Hepatocyte (in vitro differentiated cells): ENCODE measurements at regions not wholly inside any gene's neighbourhood (a gene's known extent, or its start where the extent isn't known, plus 50 kb on each side); places are given as distances from the start of the nearest gene placed in this dataset.
"Not testable (repeated sequence)": the region's sequence is repeated elsewhere in the genome, so short reads cannot be mapped to it uniquely, and the experiment has no call there.

ENCODE experiments used
- DNase-seq: peaks from one replicate; pipeline ENCODE4 v3.0.0-alpha.2; 2016; ENCODE audit warnings: low spot score
- H2AFZ ChIP-seq: fragments of 200-600 bp; sonication (generic); 2 replicates; pipeline ENCODE4 v1.6.0; 2016; ENCODE audit warnings: antibody characterized with exemption, mild to moderate bottlenecking
- H3K27ac ChIP-seq: fragments of 200-600 bp; sonication (generic); 2 replicates; pipeline ENCODE4 v1.5.1; 2016; ENCODE audit warnings: mild to moderate bottlenecking
- H3K27me3 ChIP-seq: fragments of 200-600 bp; sonication (generic); 2 replicates; pipeline ENCODE4 v1.6.1; 2016
- H3K36me3 ChIP-seq: fragments of 200-600 bp; sonication (generic); replicated peaks from 2 replicates; pipeline ENCODE4 v1.5.1; 2016; ENCODE audit warnings: low read depth; ENCODE audit not compliant: insufficient read depth
- H3K4me1 ChIP-seq: fragments of 200-600 bp; sonication (generic); 2 replicates; pipeline ENCODE4 v1.5.1; 2016; ENCODE audit warnings: mild to moderate bottlenecking, moderate library complexity; ENCODE audit not compliant: insufficient read depth
- H3K4me2 ChIP-seq: fragments of 200-600 bp; sonication (generic); 2 replicates; pipeline ENCODE4 v1.6.0; 2016
- H3K4me3 ChIP-seq: fragments of 200-600 bp; sonication (generic); 2 replicates; pipeline ENCODE4 v1.5.1; 2016; ENCODE audit warnings: mild to moderate bottlenecking
- H3K79me2 ChIP-seq: fragments of 200-600 bp; sonication (generic); 2 replicates; pipeline ENCODE4 v1.6.0; 2017; ENCODE audit warnings: mild to moderate bottlenecking
- H3K9me2 ChIP-seq: fragments of 200-600 bp; sonication (generic); replicated peaks from 2 replicates; pipeline ENCODE4 v1.6.0; 2017; ENCODE audit warnings: mild to moderate bottlenecking; ENCODE audit not compliant: insufficient read depth
- H3K9me3 ChIP-seq: fragments of 200-600 bp; sonication (generic); 2 replicates; pipeline ENCODE4 v1.5.1; 2016; ENCODE audit warnings: low read depth, mild to moderate bottlenecking
- H4K20me1 ChIP-seq: fragments of 200-600 bp; sonication (generic); 2 replicates; pipeline ENCODE4 v1.6.0; 2016; ENCODE audit warnings: mild to moderate bottlenecking; ENCODE audit not compliant: insufficient read depth, poor library complexity, severe bottlenecking
- EZH2 ChIP-seq: fragments of 200-600 bp; sonication (generic); IDR thresholded peaks from 2 replicates; pipeline ENCODE4 v1.6.1; 2016; ENCODE audit warnings: antibody characterized with exemption, mild to moderate bottlenecking, borderline replicate concordance
- EZH2phosphoT487 ChIP-seq: fragments of 200-600 bp; sonication (generic); IDR thresholded peaks from one replicate; pipeline ENCODE4 v1.6.1; 2018; ENCODE audit warnings: antibody characterized with exemption, mild to moderate bottlenecking, low read depth, moderate library complexity; ENCODE audit not compliant: unreplicated experiment, severe bottlenecking
- WGBS: methylation state at CpG from one replicate; pipeline ENCODE4 v1.1.6; 2016; ENCODE audit warnings: low lambda C conversion rate; ENCODE audit errors: missing lambda C conversion rate; 5-methylcytosine and 5-hydroxymethylcytosine counted together
- TF ChIP-seq, protein P1 (sequence below): fragments of 200-600 bp; sonication (generic); IDR thresholded peaks from 2 replicates; pipeline ENCODE4 v1.5.1; 2016; ENCODE audit warnings: antibody characterized with exemption, mild to moderate bottlenecking; ENCODE audit not compliant: poor library complexity

DNA sequence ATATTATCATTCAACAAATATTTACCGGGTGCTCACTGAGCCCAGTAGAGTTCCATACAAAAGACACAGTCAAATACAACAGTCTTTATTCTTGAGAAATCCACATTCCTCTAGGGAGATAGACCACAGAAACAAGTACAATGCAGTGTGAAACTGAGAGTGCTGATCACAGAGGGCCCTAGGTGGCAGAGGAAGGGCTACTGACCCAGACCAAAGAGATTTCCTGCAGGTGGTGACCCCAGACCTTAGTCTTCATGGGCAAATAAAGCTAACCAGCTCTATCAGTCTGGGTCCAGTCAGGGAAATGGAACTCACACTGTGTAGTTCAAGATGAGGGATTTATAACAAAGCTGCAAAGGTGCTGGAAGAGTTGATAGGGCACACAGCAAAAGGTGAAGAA, 110.4 kb upstream of the SLC27A6 start:
- H3K27me3 ChIP-seq, result no peaks in the 10 kb centered on the region

DNA sequence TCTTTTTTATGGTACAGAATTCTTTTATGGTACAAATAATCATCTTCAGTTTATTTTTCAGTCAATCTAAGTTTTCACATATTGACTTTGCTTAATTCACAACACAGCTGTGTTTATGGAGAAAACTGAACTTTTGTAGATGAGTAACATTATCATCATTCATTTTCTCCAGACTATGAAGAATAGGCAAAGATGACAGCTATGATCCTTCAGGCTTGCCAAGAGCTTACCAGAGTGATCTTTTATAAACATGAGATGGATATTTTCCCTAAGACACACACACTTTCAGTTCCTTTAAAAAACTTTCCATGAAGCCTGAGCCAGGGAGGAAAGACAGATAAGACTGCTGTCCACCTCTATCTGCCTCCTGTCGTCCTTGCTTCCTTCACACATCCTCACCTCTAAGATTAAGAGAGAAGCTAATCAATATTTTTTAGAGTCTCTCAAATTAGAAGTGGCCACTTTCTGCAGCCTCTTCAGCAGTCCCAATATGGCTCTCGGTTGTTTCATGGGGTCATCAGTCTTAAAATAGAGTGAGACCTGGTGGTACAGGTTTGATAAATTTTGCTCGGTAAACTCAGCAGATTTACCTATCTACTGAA, 108.1 kb upstream of the SLC27A6 start:
- no peaks in the 10 kb centered on the region for H3K79me2 ChIP-seq
- no peak for DNase-seq
- no peak for TF ChIP-seq EZH2
- TF ChIP-seq EZH2phosphoT487, result no peak
- TF ChIP-seq, protein P1, sequence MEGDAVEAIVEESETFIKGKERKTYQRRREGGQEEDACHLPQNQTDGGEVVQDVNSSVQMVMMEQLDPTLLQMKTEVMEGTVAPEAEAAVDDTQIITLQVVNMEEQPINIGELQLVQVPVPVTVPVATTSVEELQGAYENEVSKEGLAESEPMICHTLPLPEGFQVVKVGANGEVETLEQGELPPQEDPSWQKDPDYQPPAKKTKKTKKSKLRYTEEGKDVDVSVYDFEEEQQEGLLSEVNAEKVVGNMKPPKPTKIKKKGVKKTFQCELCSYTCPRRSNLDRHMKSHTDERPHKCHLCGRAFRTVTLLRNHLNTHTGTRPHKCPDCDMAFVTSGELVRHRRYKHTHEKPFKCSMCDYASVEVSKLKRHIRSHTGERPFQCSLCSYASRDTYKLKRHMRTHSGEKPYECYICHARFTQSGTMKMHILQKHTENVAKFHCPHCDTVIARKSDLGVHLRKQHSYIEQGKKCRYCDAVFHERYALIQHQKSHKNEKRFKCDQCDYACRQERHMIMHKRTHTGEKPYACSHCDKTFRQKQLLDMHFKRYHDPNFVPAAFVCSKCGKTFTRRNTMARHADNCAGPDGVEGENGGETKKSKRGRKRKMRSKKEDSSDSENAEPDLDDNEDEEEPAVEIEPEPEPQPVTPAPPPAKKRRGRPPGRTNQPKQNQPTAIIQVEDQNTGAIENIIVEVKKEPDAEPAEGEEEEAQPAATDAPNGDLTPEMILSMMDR, result no peak
- no peak overlapping the region for H3K27ac ChIP-seq
- whole genome bisulfite sequencing, result 86% methylated on average over 3 of the region's 3 CpGs
- no peak overlapping the region for H2AFZ ChIP-seq
- no peaks in the 10 kb centered on the region for H3K9me2 ChIP-seq
- no peaks in the 10 kb centered on the region for H3K4me1 ChIP-seq
- no peaks in the 10 kb centered on the region for H4K20me1 ChIP-seq
- H3K27me3 ChIP-seq, result no peaks in the 10 kb centered on the region
- no peak overlapping the region for H3K4me2 ChIP-seq
- H3K9me3 ChIP-seq, result no peaks in the 10 kb centered on the region
- H3K36me3 ChIP-seq, result no peaks in the 10 kb centered on the region
- no peak overlapping the region for H3K4me3 ChIP-seq

More for the DNA sequence above, 110.4 kb upstream of the SLC27A6 start:
- Histone ChIP-seq H3K4me2 (no peak overlapping the region), H4K20me1 (no peaks in the 10 kb centered on the region), H3K36me3 (no peaks in the 10 kb centered on the region), H2AFZ (no peak overlapping the region), H3K79me2 (no peaks in the 10 kb centered on the region), H3K4me1 (no peaks in the 10 kb centered on the region), H3K4me3 (no peak overlapping the region), H3K27ac (no peak overlapping the region), H3K9me3 (peaks cover 6% of the 10 kb centered on the region), H3K9me2 (no peaks in the 10 kb centered on the region)
- TF ChIP-seq EZH2 (no peak), EZH2phosphoT487 (no peak)
- TF ChIP-seq, protein P1, result no peak
- 75% methylated on average over 1 of the region's 1 CpG for WGBS
- no peak for DNase-seq

DNA sequence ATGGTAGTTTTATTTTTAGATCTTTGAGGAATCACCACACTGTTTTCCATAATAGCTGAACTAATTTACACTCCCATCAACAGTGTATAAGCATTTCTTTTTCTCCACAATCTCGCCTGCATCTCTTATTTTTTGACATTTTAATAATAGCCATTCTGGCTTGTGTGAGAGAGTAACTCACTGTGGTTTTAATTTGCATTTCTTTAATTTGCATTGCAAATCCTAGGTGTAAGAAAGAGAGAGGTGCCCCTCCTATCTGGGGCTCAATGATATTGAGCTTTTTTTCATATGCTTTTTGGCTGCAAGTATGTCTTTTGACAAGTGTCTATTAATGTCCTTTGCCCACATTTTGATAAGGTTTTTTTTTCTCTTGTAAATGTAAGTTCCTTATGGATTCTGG, 106.3 kb upstream of the SLC27A6 start:
- 86% methylated on average over 1 of the region's 1 CpG for WGBS
- H3K36me3 ChIP-seq, result no peaks in the 10 kb centered on the region
- no peaks in the 10 kb centered on the region for H3K4me1 ChIP-seq
- no peak overlapping the region for H3K4me2 ChIP-seq
- no peak overlapping the region for H2AFZ ChIP-seq
- no peaks in the 10 kb centered on the region for H3K9me2 ChIP-seq
- H4K20me1 ChIP-seq, result no peaks in the 10 kb centered on the region
- H3K9me3 ChIP-seq, result no peaks in the 10 kb centered on the region
- H3K4me3 ChIP-seq, result no peak overlapping the region
- no peak overlapping the region for H3K27ac ChIP-seq
- H3K27me3 ChIP-seq, result no peaks in the 10 kb centered on the region
- no peaks in the 10 kb centered on the region for H3K79me2 ChIP-seq
- TF ChIP-seq EZH2phosphoT487 (no peak), EZH2 (no peak)
- TF ChIP-seq, protein P1, result no peak
- DNase-seq, result no peak

DNA sequence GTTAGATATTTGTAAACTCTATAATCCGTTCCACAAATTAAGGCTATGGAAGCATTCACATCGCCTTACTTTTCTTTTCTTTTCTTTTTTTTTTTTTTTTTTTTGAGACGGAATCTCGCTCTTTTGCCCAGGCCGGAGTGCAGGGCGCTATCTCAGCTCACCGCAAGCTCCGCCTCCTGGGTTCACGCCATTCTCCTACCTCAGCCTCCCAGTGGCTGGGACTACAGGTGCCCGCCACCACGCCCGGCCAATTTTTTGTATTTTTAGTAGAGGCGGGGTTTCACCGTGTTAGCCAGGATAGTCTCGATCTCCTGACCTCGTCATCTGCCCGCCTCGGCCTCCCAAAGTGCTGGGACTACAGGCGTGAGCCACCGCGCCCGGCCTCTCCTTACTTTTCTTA, 104.1 kb upstream of the SLC27A6 start:
- H3K27ac ChIP-seq, H3K4me1 ChIP-seq, H4K20me1 ChIP-seq, H3K4me3 ChIP-seq, H2AFZ ChIP-seq, H3K36me3 ChIP-seq, H3K9me3 ChIP-seq, H3K4me2 ChIP-seq, H3K9me2 ChIP-seq, H3K79me2 ChIP-seq, DNase-seq, H3K27me3 ChIP-seq: not testable (repeated sequence)
- 93% methylated on average over 22 of the region's 22 CpGs for WGBS
